GM12872 (cell line): ENCODE measurements at regions not wholly inside any gene's neighbourhood (a gene's known extent, or its start where the extent isn't known, plus 50 kb on each side); places are given as distances from the start of the nearest gene placed in this dataset.

Experiments used
- CTCF ChIP-seq: IDR thresholded peaks from 3 replicates; pipeline ENCODE4 v1.5.1; 2011; ENCODE audit warnings: low read depth, mild to moderate bottlenecking, low read length, moderate library complexity; ENCODE audit not compliant: insufficient read depth

GRCh38 chr4:66034671-66035070, 364.4 kb upstream of the EPHA5 start:
- no peak for TF ChIP-seq CTCF

GRCh38 chr4:66034262-66034661, 364.0 kb upstream of the EPHA5 start:
- no peak for TF ChIP-seq CTCF

- TF ChIP-seq CTCF: no peak
These were observed 362.3 kb upstream of the EPHA5 start for GRCh38 chr4:66032571-66032970.

- no peak for TF ChIP-seq CTCF
These were observed 358.4 kb upstream of the EPHA5 start for GRCh38 chr4:66028668-66029067.

GRCh38 chr4:66023061-66023460, 352.8 kb upstream of the EPHA5 start:
- TF ChIP-seq CTCF: no peak

GRCh38 chr4:66017671-66018070, 347.4 kb upstream of the EPHA5 start:
- no peak for TF ChIP-seq CTCF

- TF ChIP-seq CTCF: no peak
These were observed 346.0 kb upstream of the EPHA5 start for GRCh38 chr4:66016240-66016639.

- no peak for TF ChIP-seq CTCF
These were observed 344.0 kb upstream of the EPHA5 start for GRCh38 chr4:66014146-66014765.
